GM10266 (cell line): ENCODE measurements at regions not wholly inside any gene's neighbourhood (a gene's known extent, or its start where the extent isn't known, plus 50 kb on each side); places are given as distances from the start of the nearest gene placed in this dataset.

Experiments used
- DNase-seq: peaks from one replicate; pipeline ENCODE4 v3.0.0; 2012; ENCODE audit errors: extremely low spot score
- CTCF ChIP-seq: IDR thresholded peaks from 2 replicates; pipeline ENCODE4 v1.5.1; 2012; ENCODE audit warnings: mild to moderate bottlenecking, low read depth; ENCODE audit not compliant: control insufficient read depth, insufficient read depth; ENCODE audit errors: missing control alignments

- no peak for DNase-seq
- no peak for TF ChIP-seq CTCF
Measured at GRCh38 chr7:51783241-51783640, 466.6 kb upstream of the COBL start.

- no peak for TF ChIP-seq CTCF
- no peak for DNase-seq
Measured at GRCh38 chr7:51778121-51778520, 461.5 kb upstream of the COBL start.

GRCh38 chr7:51774178-51774577 is 457.6 kb upstream of the COBL start:
- no peak for DNase-seq
- TF ChIP-seq CTCF: no peak

GRCh38 chr7:51772190-51772589 is 455.6 kb upstream of the COBL start:
- DNase-seq: no peak
- no peak for TF ChIP-seq CTCF

- no peak for DNase-seq
- no peak for TF ChIP-seq CTCF
Measured at GRCh38 chr7:51764976-51765375, 448.4 kb upstream of the COBL start.

- TF ChIP-seq CTCF: no peak
- no peak for DNase-seq
Measured at GRCh38 chr7:51759985-51760384, 443.4 kb upstream of the COBL start.

- no peak for TF ChIP-seq CTCF
- no peak for DNase-seq
Measured at GRCh38 chr7:51757960-51758359, 441.4 kb upstream of the COBL start.
